GM18519 (cell line): ENCODE measurements at regions not wholly inside any gene's neighbourhood (a gene's known extent, or its start where the extent isn't known, plus 50 kb on each side); places are given as distances from the start of the nearest gene placed in this dataset.
"Not testable (repeated sequence)": the region's sequence is repeated elsewhere in the genome, so short reads cannot be mapped to it uniquely, and the experiment has no call there.

Experiments used
- ATAC-seq: cut with Tn5 transposase; IDR thresholded peaks from one replicate; pipeline ENCODE4 v1.9.1; 2021; ENCODE audit warnings: mild to moderate bottlenecking, moderate library complexity; ENCODE audit not compliant: unreplicated experiment, low FRiP score

GRCh38 chr2:64277101-64277849 is 133.1 kb upstream of the PELI1 start:
- ATAC-seq, result no peak

- not testable (repeated sequence) for ATAC-seq
Observed at GRCh38 chr2:64280812-64281211, 136.6 kb upstream of the PELI1 start.

- ATAC-seq, result no peak
Observed at GRCh38 chr2:64283006-64283570, 138.9 kb upstream of the PELI1 start.

- peak; percentile 65 for ATAC-seq
Observed at GRCh38 chr2:64283641-64284361, 139.6 kb upstream of the PELI1 start.

GRCh38 chr2:64284751-64285150 is 140.5 kb upstream of the PELI1 start:
- ATAC-seq, result no peak

- no peak for ATAC-seq
Observed at GRCh38 chr2:64287202-64287740, 143.1 kb upstream of the PELI1 start.

- no peak for ATAC-seq
Observed at GRCh38 chr2:64288321-64289193, 144.3 kb upstream of the PELI1 start.

GRCh38 chr2:64289251-64289650 is 145.0 kb upstream of the PELI1 start:
- ATAC-seq, result no peak

- no peak for ATAC-seq
Observed at GRCh38 chr2:64289737-64290136, 145.5 kb upstream of the PELI1 start.

- no peak for ATAC-seq
Observed at GRCh38 chr2:64291181-64291580, 147.0 kb upstream of the PELI1 start.

- no peak for ATAC-seq
Observed at GRCh38 chr2:64295326-64296139, 151.3 kb upstream of the PELI1 start.

GRCh38 chr2:64296140-64296480 is 151.9 kb upstream of the PELI1 start:
- no peak for ATAC-seq

GRCh38 chr2:64296695-64297346 is 152.6 kb upstream of the PELI1 start:
- no peak for ATAC-seq

GRCh38 chr2:64298161-64298560 is 153.9 kb upstream of the PELI1 start:
- no peak for ATAC-seq

GRCh38 chr2:64300066-64300465 is 153.9 kb upstream of the LGALSL start:
- ATAC-seq, result no peak

- no peak for ATAC-seq
Observed at GRCh38 chr2:64303250-64303649, 150.7 kb upstream of the LGALSL start.

GRCh38 chr2:64307421-64307820 is 146.5 kb upstream of the LGALSL start:
- ATAC-seq, result no peak

- no peak for ATAC-seq
Observed at GRCh38 chr2:64311191-64311910, 142.6 kb upstream of the LGALSL start.
